Right lobe of liver (tissue), 6 donors: ENCODE measurements at regions not wholly inside any gene's neighbourhood (a gene's known extent, or its start where the extent isn't known, plus 50 kb on each side); places are given as distances from the start of the nearest gene placed in this dataset.
A peak's percentile ranks its signal among the peaks of the same experiment; 100 is the strongest.

Experiments used
- ATAC-seq, 4 donors: fragments of 200-7000 bp; cut with Tn5 transposase; one replicate each; pipeline ENCODE4 v1.9.1; 2020; ENCODE audit warnings: mild to moderate bottlenecking in 4 of 4, moderate library complexity in 4 of 4
- DNase-seq, 3 donors: peaks; one replicate each; pipeline ENCODE4 v3.0.0-alpha.2; 2020
- H3K27ac ChIP-seq, 3 donors: fragments of 200-600 bp; one replicate each; pipeline ENCODE4 v1.8.0; 2022
- H3K27me3 ChIP-seq, 2 donors: fragments of 200-600 bp; one replicate each; pipeline ENCODE4 v1.8.0; 2022
- H3K36me3 ChIP-seq, 4 donors: fragments of 200-600 bp; sonication (generic) in 1 of 4; one replicate each; pipeline versions ENCODE4 v1.5.1 to v1.8.0; 2017 to 2022; ENCODE audit warnings: control low read depth in 1 of 4
- H3K4me1 ChIP-seq, 4 donors: fragments of 200-600 bp; sonication (generic) in 1 of 4; one replicate each; pipeline versions ENCODE4 v1.5.1 to v1.8.0; 2017 to 2022; ENCODE audit warnings: control low read depth in 1 of 4
- H3K4me3 ChIP-seq, 3 donors: fragments of 200-600 bp; one replicate each; pipeline ENCODE4 v1.8.0; 2022
- H3K9me3 ChIP-seq, 4 donors: fragments of 200-600 bp; sonication (generic) in 1 of 4; one replicate each; pipeline versions ENCODE4 v1.5.1 to v1.8.0; 2017 to 2022; ENCODE audit warnings: control low read depth in 1 of 4
- POLR2A ChIP-seq: fragments of 450-650 bp; IDR thresholded peaks from one replicate; pipeline ENCODE4 v1.6.1; 2017; ENCODE audit warnings: antibody characterized with exemption, mild to moderate bottlenecking
- WGBS: methylation state at CpG from one replicate; pipeline ENCODE4 v1.1.6; 2018; ENCODE audit warnings: low coverage, low lambda C conversion rate; ENCODE audit not compliant: insufficient coverage; ENCODE audit errors: missing lambda C conversion rate; 5-methylcytosine and 5-hydroxymethylcytosine counted together
- intact Hi-C, 2 donors: fragments of 100-400 bp; cut with DNase I; formaldehyde crosslinking; loops; one replicate each; pipeline versions ENCODE4 v1.11.2 to v1.14.1; 2022
- TF ChIP-seq, protein P1 (sequence below), 4 donors: fragments of 200-600 bp in 3 of 4; fragments of 450-650 bp in 1 of 4; IDR thresholded peaks; one replicate each; pipeline versions ENCODE4 v1.5.1 to v1.8.0; 2016 to 2022; ENCODE audit warnings: antibody characterized with exemption in 4 of 4, mild to moderate bottlenecking in 2 of 4
- donor health status: DM: no; HTN: yes; CAD: no.
- donor health status: DM: no; HTN: no; CAD: no.
- donor health status: DM: no; HTN: no; CAD: no.
- donor health status: DM: no; HTN: yes; CAD: no.
- donor health status: DM: no; HTN: yes; CAD: no.

DNA sequence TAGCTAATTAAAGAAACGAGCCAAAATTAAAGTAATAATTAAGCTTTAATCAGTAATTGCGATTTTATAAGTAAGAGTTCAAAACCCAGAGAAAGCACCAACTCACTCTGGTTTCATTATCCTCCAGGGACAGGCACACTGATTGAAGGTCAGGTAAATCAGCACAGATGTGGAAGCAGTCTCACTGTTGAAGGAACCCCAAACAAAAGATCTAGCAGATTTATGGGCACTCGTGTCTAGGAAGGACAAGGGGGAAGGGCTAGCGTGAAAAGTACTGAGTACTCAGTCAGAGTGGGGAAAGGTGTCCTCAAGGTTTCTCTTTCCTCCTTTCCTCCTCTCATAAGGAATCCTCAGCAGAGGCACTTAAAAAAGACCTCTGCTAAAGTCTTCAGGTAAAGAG is 320.1 kb downstream of the PYDC2 start:
- DNase-seq: no peak
- no peak overlapping the region for H3K4me3 ChIP-seq
- TF ChIP-seq POLR2A: no peak
- TF ChIP-seq, protein P1, sequence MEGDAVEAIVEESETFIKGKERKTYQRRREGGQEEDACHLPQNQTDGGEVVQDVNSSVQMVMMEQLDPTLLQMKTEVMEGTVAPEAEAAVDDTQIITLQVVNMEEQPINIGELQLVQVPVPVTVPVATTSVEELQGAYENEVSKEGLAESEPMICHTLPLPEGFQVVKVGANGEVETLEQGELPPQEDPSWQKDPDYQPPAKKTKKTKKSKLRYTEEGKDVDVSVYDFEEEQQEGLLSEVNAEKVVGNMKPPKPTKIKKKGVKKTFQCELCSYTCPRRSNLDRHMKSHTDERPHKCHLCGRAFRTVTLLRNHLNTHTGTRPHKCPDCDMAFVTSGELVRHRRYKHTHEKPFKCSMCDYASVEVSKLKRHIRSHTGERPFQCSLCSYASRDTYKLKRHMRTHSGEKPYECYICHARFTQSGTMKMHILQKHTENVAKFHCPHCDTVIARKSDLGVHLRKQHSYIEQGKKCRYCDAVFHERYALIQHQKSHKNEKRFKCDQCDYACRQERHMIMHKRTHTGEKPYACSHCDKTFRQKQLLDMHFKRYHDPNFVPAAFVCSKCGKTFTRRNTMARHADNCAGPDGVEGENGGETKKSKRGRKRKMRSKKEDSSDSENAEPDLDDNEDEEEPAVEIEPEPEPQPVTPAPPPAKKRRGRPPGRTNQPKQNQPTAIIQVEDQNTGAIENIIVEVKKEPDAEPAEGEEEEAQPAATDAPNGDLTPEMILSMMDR (IDR thresholded peaks at IDR 0.05): no peak
- H3K27ac ChIP-seq: no peak overlapping the region
- intact Hi-C loops: no loop called here
- H3K36me3 ChIP-seq: no peaks in the 10 kb centered on the region
- 68% methylated on average over 4 of the region's 4 CpGs for WGBS
- no peaks in the 10 kb centered on the region for H3K27me3 ChIP-seq
- ATAC-seq: no peak
- no peaks in the 10 kb centered on the region for H3K9me3 ChIP-seq
- no peaks in the 10 kb centered on the region for H3K4me1 ChIP-seq

DNA sequence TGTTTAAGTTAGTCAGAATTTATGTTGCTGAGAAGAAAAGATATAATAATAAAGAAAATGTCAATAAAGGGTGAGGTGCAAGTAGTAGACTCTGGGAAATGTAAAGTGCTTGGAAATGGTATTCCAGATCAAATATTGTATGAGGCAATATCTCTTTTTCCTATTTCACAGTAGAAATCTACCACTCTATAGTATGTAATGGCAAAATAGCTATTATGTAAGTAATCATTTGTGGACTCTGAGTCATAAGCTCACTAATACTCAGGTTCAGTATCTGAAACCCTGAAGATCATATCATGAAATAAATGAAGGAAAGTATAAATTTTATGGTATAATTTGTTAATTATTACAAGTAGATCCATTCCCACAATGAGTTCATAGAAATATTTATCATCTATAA is 322.1 kb downstream of the PYDC2 start:
- H3K4me1 ChIP-seq: no peaks in the 10 kb centered on the region
- H3K36me3 ChIP-seq: no peaks in the 10 kb centered on the region
- DNase-seq (no peak), ATAC-seq (peak in 1 of 4 donors; percentile 36)
- no peak overlapping the region for H3K4me3 ChIP-seq
- H3K9me3 ChIP-seq: no peaks in the 10 kb centered on the region
- no peaks in the 10 kb centered on the region for H3K27me3 ChIP-seq
- H3K27ac ChIP-seq: no peak overlapping the region
- intact Hi-C loops: no loop called here
- TF ChIP-seq, protein P1 (IDR thresholded peaks at IDR 0.05): no peak
- TF ChIP-seq POLR2A: no peak

DNA sequence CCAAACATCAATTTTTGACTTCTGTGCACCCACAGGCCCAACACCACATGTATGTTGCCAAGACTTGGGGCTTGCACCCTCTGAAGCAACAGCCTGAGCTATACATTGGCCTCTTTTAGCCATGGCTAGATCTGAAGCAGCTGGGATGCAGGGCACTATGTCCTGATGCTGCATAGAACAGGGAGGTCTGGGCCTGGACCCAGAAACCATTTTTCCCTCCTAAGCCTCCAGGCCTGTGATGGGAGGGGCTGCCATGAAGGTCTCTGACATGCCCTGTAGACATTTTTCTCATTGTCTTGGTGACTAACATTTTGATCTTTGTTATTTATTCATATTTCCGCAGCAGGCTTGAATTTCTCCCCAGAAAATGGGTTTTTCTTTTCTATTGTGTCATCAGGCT is 330.0 kb downstream of the PYDC2 start:
- intact Hi-C loops: no loop called here
- 70% methylated on average over 1 of the region's 1 CpG for WGBS
- TF ChIP-seq POLR2A: no peak
- TF ChIP-seq, protein P1 (IDR thresholded peaks at IDR 0.05): no peak
- Histone ChIP-seq H3K9me3 (no peaks in the 10 kb centered on the region), H3K36me3 (no peaks in the 10 kb centered on the region), H3K27me3 (no peaks in the 10 kb centered on the region), H3K4me3 (no peak overlapping the region), H3K4me1 (peaks cover 0 to 4% (median 0%) of the 10 kb centered on the region in 4 donors), H3K27ac (no peak overlapping the region)
- DNase-seq (no peak), ATAC-seq (no peak)

DNA sequence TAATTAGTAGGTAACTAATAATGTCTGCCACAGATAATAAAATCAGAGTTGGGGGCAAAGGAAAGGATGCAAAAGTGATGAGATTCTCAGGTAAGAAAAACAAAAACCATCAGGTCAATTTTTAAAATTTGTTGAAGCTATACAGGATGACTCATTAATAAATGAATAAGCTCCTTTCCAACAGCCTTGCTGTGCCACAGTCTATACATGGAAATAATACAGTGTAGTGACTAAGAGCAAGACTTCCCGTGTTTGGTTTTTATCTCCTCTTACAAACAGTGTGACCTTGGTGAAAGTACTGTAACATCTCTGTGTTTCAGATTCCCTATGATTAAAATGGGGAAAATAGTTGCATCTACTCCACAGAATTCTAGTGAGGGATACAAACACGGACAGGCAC is 331.6 kb downstream of the PYDC2 start:
- no peak overlapping the region for H3K4me3 ChIP-seq
- H3K36me3 ChIP-seq: no peaks in the 10 kb centered on the region
- 67% methylated on average over 2 of the region's 2 CpGs for WGBS
- H3K27me3 ChIP-seq: no peaks in the 10 kb centered on the region
- H3K27ac ChIP-seq: no peak overlapping the region
- H3K9me3 ChIP-seq: no peaks in the 10 kb centered on the region
- peaks cover 0 to 4% (median 0%) of the 10 kb centered on the region in 4 donors for H3K4me1 ChIP-seq
- intact Hi-C loops: no loop called here
- TF ChIP-seq, protein P1 (IDR thresholded peaks at IDR 0.05): no peak
- TF ChIP-seq POLR2A: no peak
- ATAC-seq (peak in 1 of 4 donors; percentile 36), DNase-seq (no peak)

DNA sequence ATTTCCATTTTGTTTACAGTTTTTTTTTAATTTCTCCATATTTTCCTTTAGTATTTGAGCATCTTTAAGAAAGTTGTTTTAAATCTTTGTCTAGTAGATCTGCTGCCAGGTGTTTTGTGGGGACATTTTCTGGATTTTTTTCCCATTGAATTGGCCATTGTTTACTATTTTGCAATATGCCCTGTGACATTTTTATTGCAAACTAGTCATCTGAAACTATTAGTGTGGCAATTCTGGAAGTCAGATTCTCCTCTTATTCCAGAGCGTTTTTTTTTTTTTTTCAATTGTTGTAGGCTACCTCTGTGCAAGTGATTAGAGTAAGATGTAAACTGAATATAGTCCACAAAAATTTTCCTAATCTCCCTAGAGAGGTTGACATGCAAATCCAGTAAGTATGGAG is 334.2 kb downstream of the PYDC2 start:
- Histone ChIP-seq H3K27me3 (no peaks in the 10 kb centered on the region), H3K9me3 (no peaks in the 10 kb centered on the region), H3K36me3 (no peaks in the 10 kb centered on the region), H3K4me1 (peaks cover 0 to 4% (median 0%) of the 10 kb centered on the region in 4 donors), H3K27ac (no peak overlapping the region), H3K4me3 (no peak overlapping the region)
- intact Hi-C loops: no loop called here
- DNase-seq: no peak
- TF ChIP-seq, protein P1 (IDR thresholded peaks at IDR 0.05): no peak
- TF ChIP-seq POLR2A: no peak
- peak in 3 of 4 donors; percentile 58 to 70 (median 69) for ATAC-seq
- WGBS: 29% methylated on average over 1 of the region's 1 CpG
